ENCODE measurements at regions not wholly inside any gene's neighbourhood (a gene's known extent, or its start where the extent isn't known, plus 50 kb on each side); places are given as distances from the start of the nearest gene placed in this dataset.

DNA sequence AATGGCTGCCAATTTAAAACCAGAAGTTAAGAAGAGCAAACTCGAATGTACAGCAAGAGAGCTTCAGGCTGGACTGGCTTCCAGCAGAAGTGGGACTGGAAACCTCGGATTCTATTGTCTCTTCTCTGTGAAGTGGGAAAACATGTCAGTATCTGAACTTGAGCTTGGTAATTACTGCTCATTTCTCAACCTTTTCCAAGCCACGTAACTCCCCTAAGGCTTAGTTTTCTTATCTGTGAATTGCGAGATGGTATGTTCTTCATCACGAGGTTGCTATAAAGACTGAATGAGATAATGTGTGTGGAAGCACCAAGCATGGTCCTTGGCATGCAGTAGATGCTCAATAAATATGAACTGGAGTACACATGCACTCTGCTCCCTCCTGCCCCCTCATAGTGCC lies 259.4 kb upstream of the SPRED2 start:
- TF ChIP-seq, protein P1, sequence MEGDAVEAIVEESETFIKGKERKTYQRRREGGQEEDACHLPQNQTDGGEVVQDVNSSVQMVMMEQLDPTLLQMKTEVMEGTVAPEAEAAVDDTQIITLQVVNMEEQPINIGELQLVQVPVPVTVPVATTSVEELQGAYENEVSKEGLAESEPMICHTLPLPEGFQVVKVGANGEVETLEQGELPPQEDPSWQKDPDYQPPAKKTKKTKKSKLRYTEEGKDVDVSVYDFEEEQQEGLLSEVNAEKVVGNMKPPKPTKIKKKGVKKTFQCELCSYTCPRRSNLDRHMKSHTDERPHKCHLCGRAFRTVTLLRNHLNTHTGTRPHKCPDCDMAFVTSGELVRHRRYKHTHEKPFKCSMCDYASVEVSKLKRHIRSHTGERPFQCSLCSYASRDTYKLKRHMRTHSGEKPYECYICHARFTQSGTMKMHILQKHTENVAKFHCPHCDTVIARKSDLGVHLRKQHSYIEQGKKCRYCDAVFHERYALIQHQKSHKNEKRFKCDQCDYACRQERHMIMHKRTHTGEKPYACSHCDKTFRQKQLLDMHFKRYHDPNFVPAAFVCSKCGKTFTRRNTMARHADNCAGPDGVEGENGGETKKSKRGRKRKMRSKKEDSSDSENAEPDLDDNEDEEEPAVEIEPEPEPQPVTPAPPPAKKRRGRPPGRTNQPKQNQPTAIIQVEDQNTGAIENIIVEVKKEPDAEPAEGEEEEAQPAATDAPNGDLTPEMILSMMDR (IDR thresholded peaks at IDR 0.05), result no peak
- TF ChIP-seq POLR2A (IDR thresholded peaks at IDR 0.05), result no peak
